ENCODE measurements at regions not wholly inside any gene's neighbourhood (a gene's known extent, or its start where the extent isn't known, plus 50 kb on each side); places are given as distances from the start of the nearest gene placed in this dataset.

DNA sequence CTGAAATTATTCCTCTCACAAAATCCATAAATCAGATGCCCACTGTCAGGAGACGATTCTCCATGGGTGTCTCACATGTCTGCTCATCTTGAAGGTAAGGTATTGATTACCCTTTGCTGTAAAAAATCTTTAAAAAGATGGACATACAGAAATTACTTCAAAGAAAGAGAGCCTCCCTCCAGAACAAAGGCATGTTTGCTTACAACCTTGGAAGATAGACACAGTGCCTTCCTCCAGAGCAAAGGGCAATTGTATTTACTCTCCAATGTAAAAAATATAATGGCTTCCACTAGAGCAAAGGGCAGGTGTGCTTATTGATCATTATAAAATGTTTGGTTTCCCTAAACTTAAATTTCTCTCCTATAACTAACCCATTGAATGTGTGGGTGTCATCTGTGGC is 616.2 kb downstream of the ANKRD50 start:
- H3K36me3 Mint-ChIP-seq (ENCODE audit: low read depth), result peaks cover 5% of the 10 kb centered on the region

DNA sequence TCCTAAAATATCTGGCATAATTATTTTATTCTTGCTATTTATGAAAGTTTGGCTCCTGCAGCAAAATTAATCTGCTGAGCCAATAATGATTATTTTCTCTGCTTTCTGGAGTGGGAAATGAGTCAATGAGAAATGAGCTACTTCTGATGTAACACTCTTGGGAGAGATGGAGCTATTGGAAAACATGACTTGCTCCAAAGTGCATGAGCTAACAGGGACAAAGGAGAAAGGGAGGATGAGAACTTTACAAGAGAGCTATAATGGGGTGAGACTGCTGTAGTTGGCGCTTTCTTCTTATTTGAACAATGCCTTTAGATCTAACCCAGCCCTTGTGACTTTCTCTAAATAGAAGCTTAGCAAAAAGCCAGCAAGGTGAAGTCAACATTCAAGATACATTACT is 615.1 kb downstream of the ANKRD50 start:
- TF ChIP-seq, protein P1, sequence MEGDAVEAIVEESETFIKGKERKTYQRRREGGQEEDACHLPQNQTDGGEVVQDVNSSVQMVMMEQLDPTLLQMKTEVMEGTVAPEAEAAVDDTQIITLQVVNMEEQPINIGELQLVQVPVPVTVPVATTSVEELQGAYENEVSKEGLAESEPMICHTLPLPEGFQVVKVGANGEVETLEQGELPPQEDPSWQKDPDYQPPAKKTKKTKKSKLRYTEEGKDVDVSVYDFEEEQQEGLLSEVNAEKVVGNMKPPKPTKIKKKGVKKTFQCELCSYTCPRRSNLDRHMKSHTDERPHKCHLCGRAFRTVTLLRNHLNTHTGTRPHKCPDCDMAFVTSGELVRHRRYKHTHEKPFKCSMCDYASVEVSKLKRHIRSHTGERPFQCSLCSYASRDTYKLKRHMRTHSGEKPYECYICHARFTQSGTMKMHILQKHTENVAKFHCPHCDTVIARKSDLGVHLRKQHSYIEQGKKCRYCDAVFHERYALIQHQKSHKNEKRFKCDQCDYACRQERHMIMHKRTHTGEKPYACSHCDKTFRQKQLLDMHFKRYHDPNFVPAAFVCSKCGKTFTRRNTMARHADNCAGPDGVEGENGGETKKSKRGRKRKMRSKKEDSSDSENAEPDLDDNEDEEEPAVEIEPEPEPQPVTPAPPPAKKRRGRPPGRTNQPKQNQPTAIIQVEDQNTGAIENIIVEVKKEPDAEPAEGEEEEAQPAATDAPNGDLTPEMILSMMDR (conservative IDR thresholded peaks at IDR 0.05), result no peak
- no peak for DNase-seq (ENCODE audit: low read depth, low spot score)
- Mint-ChIP-seq H3K4me3 (no peak overlapping the region), H3K9me3 (peaks cover 16% of the 10 kb centered on the region), H3K36me3 (ENCODE audit: low read depth) (peaks cover 9% of the 10 kb centered on the region), H3K27me3 (ENCODE audit: low read depth) (no peaks in the 10 kb centered on the region), H3K27ac (ENCODE audit: unreplicated experiment) (no peak overlapping the region), H3K4me1 (no peaks in the 10 kb centered on the region)

More for the DNA sequence above, 616.2 kb downstream of the ANKRD50 start:
- H3K9me3 Mint-ChIP-seq, result peaks cover 9% of the 10 kb centered on the region
- DNase-seq (ENCODE audit: low read depth, low spot score), result no peak
- TF ChIP-seq, protein P1 (conservative IDR thresholded peaks at IDR 0.05), result no peak
- H3K4me3 Mint-ChIP-seq, result no peak overlapping the region
- H3K27ac Mint-ChIP-seq (ENCODE audit: unreplicated experiment), result no peak overlapping the region
- no peaks in the 10 kb centered on the region for H3K27me3 Mint-ChIP-seq (ENCODE audit: low read depth)
- no peaks in the 10 kb centered on the region for H3K4me1 Mint-ChIP-seq

DNA sequence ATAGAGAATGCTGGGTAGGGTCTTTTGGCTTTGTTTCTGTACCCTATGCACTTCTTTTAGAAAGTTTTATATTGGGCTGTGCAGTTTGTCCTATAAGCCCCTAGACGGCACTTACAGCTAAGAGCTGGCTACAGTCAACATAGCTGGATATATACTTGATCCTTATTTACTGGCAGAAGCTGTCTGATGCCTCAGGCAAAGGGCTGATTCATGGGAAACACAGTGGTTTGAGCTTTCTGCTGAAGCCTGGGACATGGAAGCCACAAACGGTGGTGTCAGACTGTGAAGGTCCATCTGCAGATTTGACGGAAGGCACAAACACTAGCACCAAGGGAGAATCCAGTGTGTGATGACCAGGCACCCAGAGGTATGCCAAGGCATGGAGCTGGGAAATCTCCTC is 608.4 kb downstream of the ANKRD50 start:
- no peak overlapping the region for H3K4me3 Mint-ChIP-seq
- H3K27ac Mint-ChIP-seq (ENCODE audit: unreplicated experiment), result no peak overlapping the region
- no peak for DNase-seq (ENCODE audit: low read depth, low spot score)
- no peaks in the 10 kb centered on the region for H3K27me3 Mint-ChIP-seq (ENCODE audit: low read depth)
- H3K36me3 Mint-ChIP-seq (ENCODE audit: low read depth), result peaks cover 19% of the 10 kb centered on the region
- H3K4me1 Mint-ChIP-seq, result no peaks in the 10 kb centered on the region
- H3K9me3 Mint-ChIP-seq, result peaks cover 20% of the 10 kb centered on the region
- TF ChIP-seq, protein P1 (conservative IDR thresholded peaks at IDR 0.05), result no peak

DNA sequence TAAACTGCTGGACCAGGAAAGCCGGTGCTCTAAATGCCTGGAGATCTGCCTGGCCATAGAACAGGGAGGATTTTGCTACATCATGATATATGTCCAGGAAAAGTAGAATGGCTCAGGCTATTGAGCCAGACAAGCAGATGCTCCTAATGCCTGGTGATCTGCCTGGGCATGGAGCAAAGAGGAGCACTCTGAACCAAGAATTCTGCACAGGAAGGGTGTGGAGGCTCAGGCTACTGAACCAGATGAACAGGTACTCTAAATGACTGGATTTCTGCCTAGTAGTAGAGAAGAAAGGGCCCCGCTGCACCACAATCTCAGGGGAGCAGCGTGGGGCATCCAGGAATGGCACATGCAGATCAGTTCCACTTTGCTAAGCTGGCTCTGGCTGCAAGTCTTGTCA is 607.9 kb downstream of the ANKRD50 start:
- no peak overlapping the region for H3K4me3 Mint-ChIP-seq
- TF ChIP-seq, protein P1 (conservative IDR thresholded peaks at IDR 0.05), result no peak

DNA sequence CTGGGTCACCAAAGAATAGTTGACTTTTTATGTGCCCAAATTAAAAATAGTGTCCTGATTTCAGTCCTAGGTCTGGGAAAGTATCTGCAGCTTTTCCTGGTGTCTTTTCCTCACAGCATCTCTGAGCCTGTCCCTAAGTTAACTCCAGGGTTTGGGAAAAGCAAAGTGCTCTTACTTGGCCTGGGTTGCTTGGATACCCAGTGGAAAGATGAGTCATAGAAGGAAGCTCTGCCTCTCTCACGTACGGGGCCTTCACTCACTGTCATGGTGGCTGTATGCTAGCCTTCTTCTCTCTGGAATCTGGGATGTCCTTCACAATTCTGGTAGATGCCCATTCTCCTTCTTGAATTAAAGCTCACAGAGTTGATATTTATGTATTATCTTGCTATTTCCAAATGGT is 607.3 kb downstream of the ANKRD50 start:
- peaks cover 20% of the 10 kb centered on the region for H3K9me3 Mint-ChIP-seq
- no peak overlapping the region for H3K4me3 Mint-ChIP-seq
- H3K4me1 Mint-ChIP-seq, result no peaks in the 10 kb centered on the region
- no peak overlapping the region for H3K27ac Mint-ChIP-seq (ENCODE audit: unreplicated experiment)
- peaks cover 19% of the 10 kb centered on the region for H3K36me3 Mint-ChIP-seq (ENCODE audit: low read depth)
- TF ChIP-seq, protein P1 (conservative IDR thresholded peaks at IDR 0.05), result no peak
- DNase-seq (ENCODE audit: low read depth, low spot score), result no peak
- H3K27me3 Mint-ChIP-seq (ENCODE audit: low read depth), result no peaks in the 10 kb centered on the region

More for the DNA sequence above, 607.9 kb downstream of the ANKRD50 start:
- Mint-ChIP-seq H3K27me3 (ENCODE audit: low read depth) (no peaks in the 10 kb centered on the region), H3K27ac (ENCODE audit: unreplicated experiment) (peak overlapping the region; percentile 65), H3K9me3 (peaks cover 20% of the 10 kb centered on the region), H3K4me1 (no peaks in the 10 kb centered on the region), H3K36me3 (ENCODE audit: low read depth) (peaks cover 19% of the 10 kb centered on the region)
- DNase-seq (ENCODE audit: low read depth, low spot score), result no peak

DNA sequence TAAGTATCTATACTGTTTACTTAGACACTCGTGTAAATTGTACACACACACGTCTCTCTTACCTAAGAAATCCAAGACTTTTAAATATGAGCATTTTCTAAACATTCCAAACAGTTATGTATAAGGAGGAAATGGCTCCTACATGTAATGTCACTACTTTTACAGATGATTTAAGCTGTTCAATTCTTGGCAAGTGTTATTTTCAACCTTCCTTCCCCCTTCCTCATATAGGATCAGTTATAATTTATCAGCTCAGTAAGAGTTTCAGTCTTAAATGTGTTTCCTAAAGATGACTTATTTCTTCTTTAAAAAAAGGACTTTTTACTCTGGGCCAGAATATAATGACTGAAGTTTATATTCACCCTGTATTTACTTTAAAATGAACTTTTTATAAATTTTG is 601.1 kb downstream of the ANKRD50 start:
- peaks cover 19% of the 10 kb centered on the region for H3K4me1 Mint-ChIP-seq
- no peak for DNase-seq (ENCODE audit: low read depth, low spot score)
- no peak overlapping the region for H3K4me3 Mint-ChIP-seq
- H3K36me3 Mint-ChIP-seq (ENCODE audit: low read depth), result peaks cover 3% of the 10 kb centered on the region
- peaks cover 3% of the 10 kb centered on the region for H3K9me3 Mint-ChIP-seq
- H3K27ac Mint-ChIP-seq (ENCODE audit: unreplicated experiment), result no peak overlapping the region
- TF ChIP-seq, protein P1 (conservative IDR thresholded peaks at IDR 0.05), result no peak
- H3K27me3 Mint-ChIP-seq (ENCODE audit: low read depth), result no peaks in the 10 kb centered on the region
